NOMO-1 (cell line): ENCODE measurements at regions not wholly inside any gene's neighbourhood (a gene's known extent, or its start where the extent isn't known, plus 50 kb on each side); places are given as distances from the start of the nearest gene placed in this dataset.

ENCODE experiments used
- DNase-seq, 2 experiments: peaks; one replicate each; lab custom pipeline; 2025; ENCODE audit not compliant: unreplicated experiment in 2 of 2; lab: John Stamatoyannopoulos, UW

GRCh38 chr2:66689456-66690051 is 254.6 kb downstream of the MEIS1 start:
- no peak for DNase-seq

DNA sequence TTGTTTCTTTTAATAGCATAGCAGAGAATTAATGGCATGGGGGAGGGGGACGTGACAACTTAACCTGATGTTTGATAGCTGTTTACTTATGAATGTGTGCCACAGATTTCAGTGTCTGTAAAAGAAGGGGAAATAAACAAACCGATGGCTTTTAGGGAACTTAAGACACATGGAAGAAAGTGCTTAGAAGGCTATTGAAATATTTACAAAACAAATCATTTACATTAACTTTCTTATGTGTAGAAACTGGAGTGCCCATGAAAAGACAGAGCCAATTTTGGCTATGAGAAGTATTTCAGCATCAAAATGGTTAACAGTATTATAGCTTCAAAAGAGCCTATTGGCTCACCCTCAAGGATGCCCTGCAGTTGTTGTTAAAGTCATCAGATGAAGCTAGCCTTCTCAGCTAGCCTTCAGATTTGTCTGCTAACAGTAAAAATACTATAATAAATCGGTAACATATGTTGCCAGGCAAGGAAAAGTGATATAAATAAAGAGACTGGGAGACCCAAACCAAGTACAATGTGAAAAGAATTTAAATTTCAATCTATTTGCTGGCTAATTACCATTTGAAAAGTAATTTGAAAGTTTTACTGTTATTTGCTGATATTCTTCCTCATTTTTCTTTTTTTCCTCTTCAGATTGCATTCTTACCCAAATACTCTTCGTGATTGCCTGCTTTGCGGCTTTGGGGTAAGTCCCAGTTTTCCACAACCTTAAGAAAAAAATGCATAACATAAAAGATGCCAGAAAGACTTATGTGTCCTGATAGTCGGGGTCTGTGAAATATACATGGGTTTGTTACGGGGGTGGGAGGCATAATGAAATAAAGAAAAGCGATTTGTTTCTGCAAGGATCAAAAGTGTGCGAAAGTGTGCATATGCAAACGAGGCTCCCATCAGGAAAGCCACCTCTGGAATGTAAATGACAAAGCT is 256.4 kb downstream of the MEIS1 start:
- no peak for DNase-seq

DNA sequence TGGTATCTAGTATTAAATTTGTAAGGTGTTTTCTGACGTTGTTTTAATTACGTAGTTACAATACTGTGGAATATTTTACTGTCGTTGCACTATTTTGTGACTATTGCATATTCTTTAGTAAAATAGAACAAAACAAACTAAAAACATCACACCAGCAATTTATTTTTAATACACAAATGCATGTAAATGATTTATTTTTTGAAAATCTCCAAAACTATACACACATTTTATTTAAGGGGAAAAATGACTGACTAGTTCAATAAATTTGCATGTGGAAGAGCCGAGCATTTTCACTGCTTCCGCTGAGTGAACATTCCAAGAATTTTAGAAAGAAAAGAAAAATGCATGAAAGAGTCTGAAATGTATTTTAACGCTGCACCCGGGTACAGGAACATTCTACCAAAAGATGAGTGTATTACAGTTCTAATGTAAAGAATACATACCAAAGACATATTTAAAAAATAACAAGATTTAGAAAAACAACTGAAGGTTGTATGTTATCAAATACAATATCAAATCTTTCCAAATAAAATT is 257.7 kb downstream of the MEIS1 start:
- no peak for DNase-seq

DNA sequence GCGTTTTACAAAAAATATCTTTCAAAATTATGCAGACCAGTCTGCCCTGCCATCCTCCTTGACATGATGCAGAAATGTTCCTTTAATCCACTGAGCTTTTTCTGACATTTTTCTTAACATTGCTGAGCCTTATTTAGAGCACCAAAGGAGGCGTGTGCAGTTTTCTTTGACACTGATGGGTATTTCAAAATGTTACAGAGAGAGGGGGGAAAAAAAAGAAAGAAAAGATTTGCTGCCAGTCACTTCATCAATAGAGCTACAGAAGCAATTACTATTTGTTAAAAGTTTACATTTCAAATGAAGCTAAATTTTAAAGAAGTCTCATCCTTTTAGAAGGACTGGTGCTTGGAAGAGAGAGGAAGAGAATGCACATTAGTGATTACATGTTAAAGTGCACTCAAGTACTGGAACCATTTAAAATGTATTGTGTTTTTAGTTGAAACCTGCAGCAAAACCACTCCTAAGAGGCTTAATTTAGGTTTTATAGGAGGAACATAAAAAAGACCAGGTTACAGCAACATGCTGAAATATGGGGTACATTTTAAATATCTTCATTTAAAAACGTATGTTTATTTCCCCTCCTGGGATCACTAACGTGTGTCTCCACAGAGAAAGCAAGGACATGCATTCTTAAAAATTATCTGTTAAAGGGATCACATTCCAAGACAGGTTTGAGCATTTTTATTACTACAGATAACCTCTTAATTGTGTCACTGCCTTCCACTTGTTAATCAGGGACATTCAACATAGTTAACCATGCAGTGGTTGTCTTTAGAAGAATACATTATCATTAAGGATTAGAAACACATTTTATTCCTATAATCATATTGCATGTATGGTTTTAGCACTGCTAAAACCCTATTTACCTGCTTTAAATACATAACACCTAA is 258.4 kb downstream of the MEIS1 start:
- no peak for DNase-seq

DNA sequence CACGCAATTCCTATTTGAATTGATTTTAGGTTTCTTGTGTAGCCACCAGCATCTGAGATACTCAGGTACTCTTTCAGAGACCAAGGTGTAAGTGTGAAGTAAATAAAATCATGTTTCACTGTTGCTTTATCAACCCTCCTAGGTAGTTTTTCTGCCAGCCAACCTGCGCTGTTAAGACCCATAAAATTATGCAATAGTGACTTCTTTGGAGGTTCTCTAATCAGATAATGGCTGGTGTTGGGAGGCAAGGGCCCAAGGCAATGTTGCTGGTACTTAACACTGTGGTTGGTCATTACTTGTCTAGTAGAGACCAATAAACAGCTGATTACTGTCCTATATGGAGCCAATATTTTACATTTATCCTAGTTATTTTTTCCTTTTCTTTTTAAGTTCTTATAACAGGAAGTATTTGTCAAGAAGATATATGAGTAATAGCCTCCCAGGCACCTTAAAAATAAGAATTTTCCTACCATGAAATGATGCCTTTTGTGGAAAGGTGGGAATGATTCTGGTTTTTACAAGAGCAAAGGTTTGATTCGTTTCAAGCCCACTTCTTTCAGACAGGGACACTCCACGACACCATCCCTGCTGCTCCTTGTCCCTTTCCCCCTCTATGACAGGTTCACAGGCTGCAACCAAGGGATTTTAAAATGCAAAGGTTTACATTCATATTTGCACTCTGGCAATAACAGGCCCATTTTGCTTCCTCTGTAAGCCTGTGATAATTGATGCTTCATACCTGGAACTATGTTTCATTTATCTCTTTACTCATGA is 259.3 kb downstream of the MEIS1 start:
- no peak for DNase-seq

GRCh38 chr2:66695226-66695735 is 260.4 kb downstream of the MEIS1 start:
- no peak for DNase-seq

- DNase-seq = no peak
Observed at GRCh38 chr2:66696374-66696773, 261.4 kb downstream of the MEIS1 start.

DNA sequence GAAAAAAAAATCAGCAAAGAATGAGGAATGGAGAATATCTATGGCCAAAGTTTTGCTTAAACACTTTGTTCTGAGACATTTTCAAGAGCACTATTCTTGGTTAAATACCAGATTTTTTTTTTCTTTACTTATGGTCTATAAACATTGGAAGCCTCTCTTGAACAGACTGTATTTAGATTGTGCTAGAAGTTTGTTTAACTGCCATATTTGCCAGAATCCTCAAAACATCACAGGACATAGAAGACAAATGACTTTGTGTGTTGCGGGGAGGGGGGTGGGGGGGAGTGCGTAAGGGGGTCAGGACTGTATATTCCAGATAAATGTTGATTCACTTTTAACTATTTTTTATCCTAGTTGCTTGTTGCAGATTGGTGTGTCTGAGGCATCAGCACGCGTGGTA is 262.0 kb downstream of the MEIS1 start:
- no peak for DNase-seq

DNA sequence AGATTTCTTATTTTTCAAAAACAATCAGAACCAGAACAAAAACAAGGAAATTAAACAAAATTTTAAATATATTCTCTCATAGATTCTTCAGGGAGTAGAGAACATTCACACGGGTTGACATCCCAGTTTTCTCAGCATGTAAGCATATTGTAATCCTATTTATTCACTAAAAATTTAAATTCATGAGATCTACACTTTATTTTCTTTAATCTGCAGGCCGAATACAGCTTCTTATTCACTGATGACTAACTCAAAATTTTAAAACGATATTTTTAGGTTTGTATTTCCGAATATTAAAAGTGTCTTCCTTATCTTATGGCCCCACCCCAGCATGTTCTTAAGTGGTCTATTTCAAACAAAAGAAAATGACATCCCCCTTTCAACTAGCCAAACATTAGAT is 262.4 kb downstream of the MEIS1 start:
- no peak for DNase-seq

GRCh38 chr2:66698091-66698490 is 263.2 kb downstream of the MEIS1 start:
- no peak for DNase-seq

DNA sequence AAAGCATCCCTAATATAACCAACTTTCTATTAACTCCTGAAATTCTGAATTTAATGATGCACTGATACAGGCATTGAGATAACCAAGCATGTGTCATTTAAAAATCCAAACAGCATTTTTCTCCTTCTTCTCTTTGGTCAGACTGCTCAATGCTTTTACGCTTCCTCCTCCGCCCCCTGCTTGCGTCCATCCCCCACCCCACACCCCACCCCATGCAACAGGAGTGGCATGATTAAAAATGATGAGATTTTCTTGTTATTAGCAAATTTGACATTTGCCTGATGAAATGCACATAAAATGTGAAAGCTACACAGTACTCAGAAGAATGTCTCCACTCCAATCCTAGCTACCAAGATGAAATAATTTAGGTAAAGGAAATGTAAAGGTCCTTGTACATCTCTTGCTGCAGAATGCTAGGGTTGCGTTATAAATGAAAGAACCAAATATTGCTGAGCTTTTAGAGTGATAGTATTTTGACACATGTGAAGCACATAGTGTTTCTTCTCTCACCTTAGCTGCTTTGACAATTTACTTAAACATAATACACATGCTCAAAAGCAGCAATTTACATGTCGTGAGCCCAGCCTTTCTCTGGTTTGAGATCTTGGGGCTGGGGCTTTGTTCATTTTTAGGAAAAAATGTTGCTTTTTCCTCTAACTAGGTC is 263.8 kb downstream of the MEIS1 start:
- DNase-seq = no peak

GRCh38 chr2:66699416-66699792 is 264.5 kb downstream of the MEIS1 start:
- no peak for DNase-seq

GRCh38 chr2:66699793-66700676 is 265.1 kb downstream of the MEIS1 start:
- DNase-seq = no peak

DNA sequence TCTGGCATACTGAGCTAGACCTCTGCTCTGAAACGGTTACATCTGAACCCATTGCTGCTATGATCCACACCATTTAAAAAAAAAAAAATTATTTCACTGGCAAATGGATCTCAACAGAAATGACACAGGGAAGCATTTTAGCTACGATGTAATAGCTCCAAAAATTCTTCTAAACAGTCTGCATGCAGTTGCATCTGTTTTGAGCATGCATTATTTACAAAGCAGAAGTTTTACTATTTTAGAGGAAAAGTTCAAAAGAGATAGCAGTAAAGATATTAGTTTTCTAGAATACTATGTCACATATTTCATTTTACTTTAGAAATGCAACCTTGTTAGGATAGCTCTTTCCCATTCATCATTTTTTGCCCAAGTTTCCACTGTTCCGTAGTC is 265.7 kb downstream of the MEIS1 start:
- no peak for DNase-seq

- DNase-seq = no peak
Observed at GRCh38 chr2:66701251-66701650, 266.3 kb downstream of the MEIS1 start.

GRCh38 chr2:66701656-66702055 is 266.7 kb downstream of the MEIS1 start:
- no peak for DNase-seq

GRCh38 chr2:66702301-66702700 is 267.4 kb downstream of the MEIS1 start:
- no peak for DNase-seq

- DNase-seq = no peak
Observed at GRCh38 chr2:66704786-66705185, 269.9 kb downstream of the MEIS1 start.

DNA sequence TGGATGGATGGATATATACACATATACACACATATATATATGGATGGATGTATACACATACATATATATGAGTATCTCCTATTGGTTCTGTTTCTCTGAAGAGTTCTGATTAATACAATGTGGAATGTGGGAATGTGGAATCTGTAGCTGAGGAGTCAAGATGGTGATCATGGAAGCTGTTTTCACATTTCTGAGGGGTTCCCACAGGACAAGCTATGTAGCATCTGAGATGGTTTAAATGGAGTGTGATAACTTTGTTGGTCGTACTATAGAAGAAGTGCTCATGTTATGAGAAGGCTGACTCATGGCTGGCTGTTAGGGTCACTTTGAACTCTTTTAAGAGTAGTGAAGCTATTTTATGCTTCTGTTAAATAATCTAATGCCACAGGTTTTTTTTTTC is 279.7 kb downstream of the MEIS1 start:
- no peak for DNase-seq
